C4-2B (cell line): ENCODE measurements at regions not wholly inside any gene's neighbourhood (a gene's known extent, or its start where the extent isn't known, plus 50 kb on each side); places are given as distances from the start of the nearest gene placed in this dataset.

Experiments
- CTCF ChIP-seq: fragments of 450-650 bp; conservative IDR thresholded peaks from 2 replicates; pipeline ENCODE4 v1.5.1; 2017; ENCODE audit warnings: mild to moderate bottlenecking
- ZFX ChIP-seq: fragments of 450-650 bp; IDR thresholded peaks from 2 replicates; pipeline ENCODE4 v1.6.1; 2017

GRCh38 chr4:140289486-140289885 lies 84.0 kb upstream of the SCOC start:
- no peak for TF ChIP-seq CTCF
- TF ChIP-seq ZFX: no peak
